NAMALWA (cell line): ENCODE measurements at regions not wholly inside any gene's neighbourhood (a gene's known extent, or its start where the extent isn't known, plus 50 kb on each side); places are given as distances from the start of the nearest gene placed in this dataset.
"Not testable (repeated sequence)": the region's sequence is repeated elsewhere in the genome, so short reads cannot be mapped to it uniquely, and the experiment has no call there.

Experiments used
- DNase-seq: peaks from one replicate; pipeline ENCODE4 v3.0.0-alpha.2; 2015; ENCODE audit warnings: low spot score

DNA sequence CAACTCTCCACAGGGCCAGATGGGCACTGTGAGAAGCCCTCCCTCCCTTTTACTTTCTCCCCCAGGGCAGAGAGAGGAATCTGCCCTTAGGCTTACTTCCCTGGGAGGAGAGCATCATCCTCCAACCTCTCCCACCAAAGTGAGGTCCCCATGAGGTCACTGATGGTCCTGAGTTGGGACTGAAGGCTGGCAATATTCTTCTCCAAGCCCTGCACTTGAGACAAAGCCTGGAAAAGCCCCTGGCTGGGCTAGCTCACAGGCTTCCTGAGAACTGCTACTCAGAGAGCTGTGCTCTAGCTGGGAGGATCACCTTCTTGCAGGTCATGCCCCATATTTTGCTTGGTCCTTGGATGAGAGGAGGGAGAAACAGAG is 110.0 kb upstream of the MEF2A start:
- DNase-seq, result no peak

DNA sequence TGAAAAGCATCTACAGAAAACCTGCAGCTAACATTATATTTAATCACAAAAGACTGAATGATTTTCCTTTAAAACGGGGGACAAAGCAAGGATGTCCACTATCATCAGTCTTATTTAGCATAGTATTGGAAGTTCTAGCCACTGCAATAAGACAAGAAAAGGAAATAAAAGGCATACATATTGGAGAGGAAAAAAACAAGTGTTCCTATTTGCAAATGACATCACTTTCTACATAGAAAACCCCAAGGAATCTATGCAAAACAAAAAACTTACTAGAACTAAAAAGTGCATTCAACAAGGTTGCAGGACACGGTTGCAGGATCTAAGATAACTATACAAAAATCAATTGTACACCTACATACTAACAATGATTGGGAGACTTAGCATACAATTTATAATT is 101.6 kb upstream of the MEF2A start:
- no peak for DNase-seq

DNA sequence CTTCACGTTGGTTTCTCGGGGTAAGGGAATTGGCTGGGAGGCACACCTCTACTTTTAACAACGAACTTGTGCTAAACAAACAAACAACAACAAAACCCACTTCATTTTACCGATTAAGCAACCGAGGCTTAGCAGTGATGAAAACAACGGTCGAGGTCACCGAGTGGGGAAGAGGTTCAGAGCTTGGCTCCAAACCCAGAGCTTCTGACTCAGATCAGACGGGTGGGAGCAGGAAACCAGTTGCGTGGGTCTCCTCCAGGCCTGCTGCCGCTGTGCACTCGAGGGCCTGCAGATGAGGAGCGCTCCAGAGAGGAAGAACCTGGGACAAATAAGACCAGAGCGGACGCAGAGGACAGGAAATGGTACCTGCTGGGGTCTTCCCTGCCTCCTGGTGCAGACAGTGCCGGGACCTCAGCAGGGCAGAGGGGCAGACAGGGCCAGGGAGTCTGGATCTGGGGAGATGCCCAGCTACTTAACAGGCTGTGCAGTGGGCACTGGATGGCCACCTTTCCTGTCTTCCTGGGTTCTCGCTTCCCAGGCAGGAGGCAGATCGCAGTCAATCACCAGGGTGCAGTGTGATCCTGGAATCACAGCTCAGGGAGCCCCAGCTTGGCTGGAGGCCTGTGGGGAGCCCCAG is 99.0 kb upstream of the MEF2A start:
- no peak for DNase-seq

DNA sequence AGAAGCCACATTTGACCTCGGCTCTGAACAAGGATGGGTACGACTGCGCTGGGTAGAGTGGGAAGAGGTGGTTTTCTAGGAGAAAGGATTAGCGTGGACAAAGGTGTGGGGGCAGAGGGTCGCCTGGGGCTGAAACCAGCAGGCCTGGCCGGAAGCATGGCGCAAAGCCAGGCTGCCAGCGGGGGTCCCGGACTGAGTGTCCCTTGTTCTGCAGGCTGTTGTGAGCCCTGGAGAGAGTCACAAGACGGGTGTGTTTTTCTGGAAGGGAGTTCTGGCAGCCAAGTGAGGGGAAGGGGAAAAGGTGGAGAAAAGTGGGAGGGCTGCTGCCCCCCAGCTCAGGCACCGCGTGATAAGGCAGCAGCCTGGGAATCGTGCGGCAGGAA is 98.5 kb upstream of the MEF2A start:
- no peak for DNase-seq

DNA sequence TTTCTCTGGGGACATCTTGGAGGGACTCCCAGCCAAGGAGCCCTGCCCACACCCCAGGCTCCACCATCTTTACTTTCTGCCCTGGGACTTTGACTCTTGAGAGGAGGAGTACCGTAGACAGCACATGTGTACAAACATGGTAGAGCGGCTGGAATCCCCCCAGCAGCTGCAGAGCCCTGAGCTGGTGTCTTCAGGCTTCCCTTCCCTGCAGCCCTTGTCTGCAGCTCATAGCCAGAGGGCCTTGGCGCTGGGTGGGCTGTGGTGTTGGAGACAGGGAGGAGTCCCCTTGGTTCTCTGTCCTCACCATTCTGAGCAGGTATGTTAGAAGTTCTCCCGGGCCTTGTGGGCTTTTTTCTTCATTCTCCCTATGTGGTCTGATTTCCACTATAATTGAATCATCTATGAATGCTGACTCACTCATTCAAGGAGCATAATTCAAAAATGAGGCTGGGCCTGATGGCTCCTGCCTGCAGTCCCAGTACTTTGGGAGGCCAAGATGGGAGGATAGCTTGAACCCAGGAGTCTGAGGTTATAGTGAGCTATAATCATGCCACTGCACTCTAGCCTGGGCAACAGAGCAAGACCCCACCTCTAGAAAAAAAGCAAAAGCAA is 97.8 kb upstream of the MEF2A start:
- no peak for DNase-seq

DNA sequence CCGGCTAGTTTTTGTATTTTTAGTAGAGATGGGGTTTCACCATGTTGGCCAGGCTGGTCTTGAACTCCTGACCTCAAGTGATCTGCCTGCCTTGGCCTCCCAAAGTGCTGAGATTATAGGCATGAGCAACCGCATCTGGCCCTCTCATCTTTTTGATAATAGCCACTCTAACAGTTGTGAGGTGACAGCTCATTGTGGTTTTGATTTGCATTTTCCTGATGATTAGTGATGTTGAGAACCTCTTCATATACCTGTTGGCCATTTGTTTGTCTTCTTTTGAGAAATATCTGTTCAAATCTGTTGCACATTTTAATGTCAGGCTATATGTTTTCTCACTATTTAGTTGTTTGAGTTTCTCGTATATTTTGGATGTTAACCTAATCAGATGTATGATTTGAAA is 95.6 kb upstream of the MEF2A start:
- not testable (repeated sequence) for DNase-seq

DNA sequence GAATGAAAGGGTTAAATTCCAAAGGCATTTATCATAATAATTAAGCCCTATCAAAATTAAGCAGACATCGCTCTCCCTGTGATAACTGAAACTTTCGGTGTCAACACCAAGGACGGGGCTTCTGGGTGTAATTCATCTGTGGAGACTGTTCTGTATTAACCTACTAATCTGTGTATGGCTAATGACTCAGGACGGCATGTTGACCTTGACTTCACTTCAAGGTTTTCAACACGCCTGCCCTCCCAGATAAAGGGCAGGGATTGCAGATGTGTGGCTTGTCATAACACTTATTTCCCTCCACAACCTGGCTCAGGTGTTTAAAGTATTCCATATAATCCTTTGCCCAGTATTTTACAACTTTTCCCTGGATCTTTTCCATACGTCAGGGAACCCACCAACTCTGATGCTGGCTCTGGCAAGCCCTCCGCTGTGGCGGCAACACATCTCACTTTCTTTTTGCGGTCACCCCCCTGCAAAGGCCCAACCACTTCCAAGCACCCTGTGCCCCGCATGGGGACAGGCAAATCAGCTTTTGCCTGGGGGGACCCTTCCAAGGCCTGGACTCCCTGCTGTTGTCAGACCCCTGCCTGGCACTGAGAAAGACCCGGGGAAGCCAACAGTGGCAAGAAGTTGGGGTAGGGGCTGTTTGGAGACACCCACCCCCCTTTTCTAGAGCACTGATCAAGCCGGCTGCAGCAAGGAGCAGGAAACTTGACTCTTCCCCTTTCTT is 93.2 kb upstream of the MEF2A start:
- no peak for DNase-seq

DNA sequence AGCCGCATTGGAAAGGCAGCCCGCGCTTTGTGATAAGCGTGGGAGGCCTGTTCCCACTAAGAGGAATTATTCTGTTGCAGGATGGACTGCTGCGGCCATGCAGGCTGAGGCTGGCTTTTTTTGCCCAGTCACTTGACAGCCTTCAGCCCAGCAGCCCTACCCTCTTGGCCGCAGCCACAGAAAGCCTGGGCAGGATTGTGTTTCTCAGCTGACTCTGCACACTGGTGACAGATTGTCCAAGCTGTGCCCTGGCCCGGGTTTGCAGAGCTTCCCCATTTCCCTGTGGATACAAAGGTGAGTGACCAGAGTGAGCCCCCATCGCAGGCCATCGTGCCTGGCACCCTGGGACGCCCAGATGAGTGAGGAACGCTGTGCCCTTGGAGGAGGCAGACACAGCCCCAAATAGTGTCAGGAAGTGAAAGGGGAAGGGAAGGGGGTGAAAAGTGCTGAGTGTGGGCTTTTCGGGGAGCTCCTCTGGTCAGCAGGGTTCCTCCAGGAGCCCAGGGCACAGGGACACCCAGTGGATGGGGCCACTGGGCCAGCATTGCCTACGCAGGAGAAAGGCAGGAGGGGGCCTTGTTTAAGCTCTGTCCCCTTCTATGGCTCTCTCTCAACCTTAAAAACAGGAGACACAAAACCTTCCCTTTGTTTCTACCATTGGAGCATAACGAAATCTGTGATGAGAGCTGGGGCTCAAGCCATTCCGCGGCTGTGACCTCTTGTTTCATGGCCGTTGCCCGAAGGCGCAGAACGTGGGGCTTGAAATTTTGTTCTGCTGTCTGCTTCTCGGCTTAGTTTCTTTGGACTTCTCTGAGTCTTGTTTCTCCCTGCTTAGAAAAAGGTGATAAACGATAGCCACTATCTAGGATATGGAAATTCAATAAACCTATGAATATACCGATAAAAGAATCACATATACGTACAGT is 91.5 kb upstream of the MEF2A start:
- DNase-seq, result no peak

DNA sequence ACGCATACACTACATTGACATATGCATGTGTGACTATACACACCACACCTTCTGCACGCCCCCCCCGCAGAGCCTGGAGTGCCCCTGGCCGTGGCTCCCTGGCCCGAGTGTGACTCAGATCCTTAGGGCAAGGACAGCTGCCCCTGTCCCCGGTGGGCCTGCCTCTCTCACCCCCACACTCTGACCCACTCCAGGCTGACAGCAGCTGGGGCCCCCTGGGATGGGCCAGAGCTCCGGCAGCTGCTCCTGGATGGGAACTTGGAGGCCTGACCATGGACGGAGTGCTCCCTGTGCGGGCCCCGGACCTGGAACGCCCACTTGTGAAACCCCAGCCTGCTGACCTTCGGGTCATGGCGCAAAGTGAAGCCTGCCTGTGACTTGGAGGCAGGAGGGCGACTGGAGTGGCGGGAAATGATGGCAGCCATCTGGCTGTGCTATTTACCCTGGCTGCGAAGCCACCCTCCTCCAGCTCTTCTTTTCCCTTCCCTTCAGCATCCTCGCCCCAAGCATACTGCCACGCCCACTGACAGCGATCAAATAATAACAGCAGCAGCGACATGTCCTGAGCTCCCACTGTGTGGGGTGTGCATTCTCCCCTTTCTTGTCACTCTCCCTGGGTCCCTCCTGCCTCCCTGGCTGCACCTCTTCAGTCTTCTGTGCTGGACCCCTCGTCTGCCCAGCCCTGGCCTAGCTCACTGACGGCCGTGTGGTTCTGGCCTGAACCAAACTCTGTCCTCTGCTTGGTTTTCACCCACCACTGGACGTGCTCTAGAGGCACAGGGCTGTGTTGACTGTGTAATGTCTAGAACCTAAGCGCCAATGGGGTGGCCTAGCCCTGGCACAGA is 90.7 kb upstream of the MEF2A start:
- DNase-seq, result no peak

DNA sequence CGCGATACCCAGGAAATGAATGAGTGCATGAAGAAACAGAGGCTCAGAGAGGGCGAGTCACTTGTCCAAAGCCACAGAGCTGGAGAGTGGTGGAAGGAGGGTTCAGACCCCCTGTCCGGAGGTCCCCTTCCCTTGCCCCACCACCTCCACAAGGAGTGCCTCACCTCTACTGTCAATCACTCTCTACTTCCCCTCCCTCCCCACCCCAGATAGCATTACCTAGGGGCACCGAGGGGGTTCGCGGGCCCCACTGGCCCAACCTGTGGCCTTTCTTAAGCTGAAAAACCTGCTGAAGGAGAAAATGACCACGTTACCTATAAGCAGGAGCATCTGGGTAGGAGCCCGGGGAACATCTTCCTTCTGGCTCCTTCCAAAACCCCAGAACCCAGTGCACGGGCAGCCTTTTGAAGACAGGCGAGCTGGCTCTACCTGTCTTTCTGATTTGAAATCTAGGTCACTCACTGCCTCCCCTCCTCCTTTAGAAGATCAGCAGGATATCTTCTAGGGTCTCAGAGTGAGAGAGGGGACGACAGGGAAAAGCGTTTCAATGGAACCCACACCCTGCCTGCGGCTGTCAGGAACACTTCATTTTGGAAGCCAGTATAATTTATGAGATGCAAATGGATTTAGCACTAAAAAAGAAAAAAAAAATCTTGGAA is 89.9 kb upstream of the MEF2A start:
- no peak for DNase-seq

DNA sequence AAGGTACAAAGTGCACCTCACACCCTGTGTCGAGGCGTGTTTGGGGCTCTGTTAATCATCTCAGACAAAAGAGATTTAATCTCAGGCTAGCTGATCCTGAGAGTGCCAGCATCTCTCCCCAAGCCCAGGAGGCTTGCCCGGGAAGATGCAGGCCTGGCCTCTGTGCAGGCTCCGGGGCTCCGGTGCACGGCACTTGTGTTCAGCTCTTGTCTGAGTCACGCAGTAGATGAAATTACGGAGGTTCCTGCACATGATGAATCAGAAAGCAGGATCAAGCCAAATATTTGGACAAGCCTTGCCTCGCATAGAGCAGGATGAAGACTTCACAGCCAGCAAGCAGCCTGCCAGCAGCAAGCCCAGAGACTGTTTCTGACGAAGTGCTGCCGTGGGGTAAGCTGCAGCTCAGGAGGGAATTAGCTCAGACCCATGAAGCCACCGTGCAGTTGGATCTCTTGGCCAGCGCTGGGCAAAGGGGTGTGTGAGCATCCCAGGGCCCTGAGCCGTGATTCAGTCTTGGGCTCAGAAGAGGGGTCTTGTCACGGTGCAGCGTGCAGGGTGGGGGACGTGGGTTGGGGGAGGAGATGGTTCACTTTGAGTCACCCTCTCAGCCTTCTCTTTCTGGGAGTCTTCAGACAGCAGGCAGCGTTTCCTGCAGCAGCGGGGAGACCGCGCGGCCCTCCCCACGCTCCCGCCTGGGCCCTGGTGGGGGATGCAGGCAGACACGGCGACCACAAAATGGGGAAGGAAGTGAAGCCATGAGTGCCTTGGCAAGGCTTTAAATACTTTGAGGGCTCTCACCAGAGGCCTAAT is 89.2 kb upstream of the MEF2A start:
- peak; percentile 24 for DNase-seq

DNA sequence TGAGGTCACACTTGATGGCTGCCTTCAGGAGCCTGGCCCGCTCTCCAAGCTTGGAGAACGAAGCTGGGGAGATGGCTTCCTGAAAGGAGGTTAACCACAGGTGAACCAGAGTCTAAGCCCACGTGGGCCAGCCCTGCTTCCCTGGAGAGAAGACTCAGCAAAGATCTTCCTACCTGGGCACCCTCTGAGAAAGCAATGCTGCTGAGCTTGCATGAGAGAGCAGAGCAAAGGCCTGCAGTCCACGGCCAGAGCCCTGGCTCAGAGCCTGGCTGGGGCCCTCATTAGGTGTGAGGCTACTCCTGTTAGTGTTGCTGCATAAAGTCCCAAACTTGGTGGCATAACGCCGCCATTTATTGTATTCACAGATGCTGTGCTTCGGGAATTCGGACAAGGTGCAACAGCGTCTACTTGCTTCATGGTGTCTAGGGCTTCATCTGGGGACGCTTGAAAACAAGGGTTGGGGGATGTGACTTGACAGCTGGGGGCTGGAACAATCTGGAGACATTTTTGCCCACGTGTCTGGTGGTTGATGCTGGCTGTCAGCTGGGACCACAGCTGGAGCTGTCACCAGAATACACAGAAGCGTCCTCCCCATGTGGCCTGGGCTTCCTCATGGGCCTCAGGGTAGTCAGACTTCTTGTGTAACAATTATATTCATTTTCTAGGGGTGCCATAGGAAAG is 87.9 kb upstream of the MEF2A start:
- DNase-seq, result no peak

DNA sequence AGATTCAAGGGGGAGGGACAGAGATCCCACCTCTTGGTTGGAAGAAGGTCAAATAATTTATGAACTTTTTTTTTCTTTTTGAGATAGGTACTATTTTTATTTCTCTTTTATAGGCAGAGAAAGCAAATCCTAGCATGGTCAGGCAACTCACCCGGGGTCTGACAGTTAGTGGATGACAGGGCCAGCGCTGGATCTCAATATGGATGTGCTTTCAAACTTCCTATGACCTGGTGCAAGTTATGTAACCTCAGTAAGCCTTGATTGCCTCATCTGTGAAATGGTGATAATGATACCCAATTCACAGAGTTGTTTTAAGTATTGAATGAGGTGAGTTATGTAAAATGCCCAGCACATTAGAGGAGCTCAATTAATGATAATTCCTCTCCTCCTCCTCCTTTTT is 86.8 kb upstream of the MEF2A start:
- no peak for DNase-seq

DNA sequence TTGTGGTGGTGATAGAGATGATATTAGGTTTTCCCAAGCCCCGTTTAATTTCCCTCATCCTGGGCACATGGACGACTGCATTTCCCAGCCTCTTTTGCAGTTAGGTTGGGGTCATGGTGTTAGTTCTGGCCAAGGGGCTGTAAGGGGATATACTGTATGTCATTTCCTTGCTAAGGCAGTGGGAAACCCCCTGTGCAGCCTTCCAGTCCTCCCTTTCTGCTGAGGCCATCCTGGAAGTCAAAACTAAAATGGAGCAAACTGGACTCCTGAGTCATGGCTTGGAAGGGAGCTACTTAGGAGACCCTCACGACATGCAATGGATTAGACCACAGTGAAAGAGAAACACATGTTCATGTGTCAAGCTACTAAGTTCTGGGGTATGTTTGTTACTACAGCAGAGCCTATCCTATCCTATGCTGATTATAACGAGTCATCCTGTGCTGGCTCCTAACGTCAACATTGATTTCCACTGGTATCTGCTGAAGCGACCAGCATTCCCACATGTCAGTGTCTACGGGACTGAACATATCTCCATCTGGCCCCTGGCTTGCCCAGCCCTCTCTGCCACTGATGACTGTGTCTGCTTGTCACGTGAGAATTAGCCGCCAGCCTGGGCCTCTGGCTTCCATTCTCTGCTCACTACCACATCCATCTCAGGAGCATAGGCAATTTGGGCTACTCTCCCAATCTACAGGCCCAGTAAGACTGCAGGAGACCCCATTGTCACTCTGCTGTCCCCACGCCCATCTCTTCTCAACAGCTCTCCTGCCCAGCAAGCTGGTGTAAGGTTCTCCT is 85.6 kb upstream of the MEF2A start:
- DNase-seq, result no peak

DNA sequence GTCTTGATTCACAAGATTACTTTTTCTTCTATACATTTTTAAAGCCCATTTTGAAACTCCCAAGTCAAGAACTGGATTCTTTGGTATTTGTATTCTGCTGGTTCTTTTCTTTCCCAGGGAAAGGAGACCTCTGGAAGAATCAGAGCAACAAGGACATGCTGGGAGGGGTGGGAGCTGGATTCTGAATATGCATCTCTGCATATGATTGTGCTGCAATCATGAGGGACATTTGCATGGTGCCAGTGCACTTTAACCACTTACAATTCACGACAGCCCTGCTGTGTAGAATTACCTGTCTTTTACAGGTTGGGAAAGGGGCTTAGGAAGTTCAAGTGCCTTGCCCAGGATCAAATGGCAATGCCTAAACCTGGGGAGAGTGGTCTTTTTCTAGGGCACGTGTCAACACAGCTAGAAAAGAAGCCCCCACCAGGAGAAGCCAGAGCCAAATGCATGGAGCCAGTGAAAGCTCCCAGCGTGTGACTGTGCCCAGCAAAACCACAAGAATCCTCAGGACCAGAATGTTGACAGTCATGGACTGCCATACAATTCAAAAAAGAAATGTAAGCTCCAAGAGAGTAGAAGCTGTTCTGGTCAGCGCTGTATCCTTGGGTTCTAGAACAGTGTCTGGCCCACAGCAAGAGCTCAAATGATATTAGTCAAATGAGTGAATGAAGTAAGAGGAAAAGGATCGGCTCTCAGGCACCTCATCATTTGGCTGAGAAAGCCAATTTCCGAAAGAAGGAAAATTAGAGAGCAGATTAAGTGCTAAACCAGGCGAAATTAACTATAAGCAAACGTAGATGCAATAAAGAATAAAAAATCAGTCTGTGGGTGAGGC is 84.5 kb upstream of the MEF2A start:
- DNase-seq, result no peak

DNA sequence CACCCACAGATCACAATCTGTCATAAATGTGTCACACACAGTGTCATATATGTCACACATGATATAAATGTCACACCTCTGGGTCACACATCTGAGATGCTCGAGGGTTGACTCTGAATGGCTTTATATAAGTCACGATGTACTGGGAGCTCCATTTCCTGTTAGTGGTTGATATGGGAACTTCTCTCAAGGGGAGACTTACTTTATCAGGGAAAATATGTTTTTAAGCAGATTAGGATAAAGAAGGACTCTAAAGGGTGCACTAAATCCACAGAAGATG is 83.9 kb upstream of the MEF2A start:
- DNase-seq, result no peak

DNA sequence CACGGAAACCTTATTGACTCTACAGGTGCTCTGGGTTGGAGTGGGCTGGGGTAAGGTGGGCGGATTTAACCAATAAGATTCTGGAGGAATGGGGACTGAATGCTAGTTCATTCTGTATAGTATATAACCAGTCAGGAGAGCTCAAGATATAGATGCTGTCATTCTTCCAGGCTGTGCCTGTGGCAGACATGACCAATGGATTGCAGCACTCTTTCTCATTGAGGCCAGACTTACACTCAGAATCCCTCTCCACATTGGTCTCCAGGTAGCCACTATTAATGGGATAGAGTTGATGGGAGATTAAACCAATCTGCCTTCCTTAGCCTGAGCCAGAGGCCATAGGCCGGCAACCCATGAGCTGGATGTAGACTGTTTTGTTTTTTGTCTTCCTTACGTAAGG is 82.8 kb upstream of the MEF2A start:
- no peak for DNase-seq
